ENCODE measurements at regions not wholly inside any gene's neighbourhood (a gene's known extent, or its start where the extent isn't known, plus 50 kb on each side); places are given as distances from the start of the nearest gene placed in this dataset.

DNA sequence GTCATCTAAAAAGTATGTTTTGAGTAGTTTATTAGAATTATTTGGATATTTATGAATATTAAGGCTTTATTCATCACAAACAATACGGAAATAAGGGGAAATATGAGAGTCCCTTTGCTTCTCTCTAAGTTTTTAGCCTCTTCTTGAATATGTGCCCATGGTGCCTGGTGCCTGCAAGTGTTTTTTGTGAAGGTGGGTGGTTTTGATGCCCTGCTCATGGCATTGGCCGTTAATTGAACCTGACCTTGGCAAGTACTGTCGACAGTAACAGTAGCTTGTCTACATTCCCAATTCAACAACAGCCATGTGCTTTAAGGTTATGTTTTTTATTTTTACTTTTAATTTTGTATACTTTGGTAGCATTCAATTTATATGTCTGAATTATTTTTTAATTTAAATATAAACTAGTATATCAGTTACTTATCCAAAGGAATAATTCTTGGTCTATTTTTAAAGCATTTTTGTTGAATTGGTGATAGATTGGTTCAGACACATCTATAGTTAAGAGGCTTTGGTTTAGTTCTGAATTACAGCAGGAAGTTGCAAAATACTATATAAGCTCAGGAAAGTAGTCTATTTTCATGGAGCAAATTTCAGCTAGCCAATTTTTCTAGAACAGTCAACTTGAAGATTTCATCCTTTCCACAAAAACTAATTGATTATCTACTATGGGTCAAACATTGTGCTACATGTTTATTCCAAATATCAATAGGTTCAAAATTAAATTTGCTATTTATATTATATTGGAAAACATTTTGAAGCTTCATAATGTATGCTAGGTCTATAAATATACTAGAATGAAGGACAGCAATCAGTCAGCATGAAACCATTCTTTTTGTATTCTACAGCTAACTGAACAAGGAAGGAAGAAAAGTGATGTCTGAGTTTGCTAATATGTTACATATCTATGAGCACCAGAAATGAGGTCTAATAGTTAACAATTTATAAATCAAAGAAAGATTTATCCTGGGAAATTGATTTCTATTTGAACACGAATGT lies 184.4 kb downstream of the MRPL39 start:
- no peak for DNase-seq

GRCh38 chr21:25421321-25422028 lies 185.8 kb downstream of the MRPL39 start:
- DNase-seq, result peak; percentile 56

DNA sequence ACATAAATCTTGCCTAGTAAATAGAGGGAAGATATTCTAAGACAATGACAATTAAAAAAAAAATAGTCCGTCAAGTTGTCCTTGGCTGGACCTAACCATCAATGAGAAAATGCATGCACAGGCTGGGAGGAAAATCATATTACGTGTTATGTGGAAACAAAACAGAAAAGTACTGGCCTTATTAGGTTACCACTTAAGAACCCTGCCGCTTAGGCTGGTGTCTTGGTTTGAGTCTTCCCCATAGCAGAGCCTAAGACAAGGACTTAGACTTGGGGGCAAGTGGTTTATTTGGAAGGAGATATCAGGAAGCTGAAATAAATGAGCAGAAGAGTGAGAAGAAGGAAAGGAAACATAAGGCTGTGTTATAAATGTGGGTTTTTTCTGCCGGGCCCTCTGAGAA lies 186.4 kb downstream of the MRPL39 start:
- no peak for DNase-seq

DNA sequence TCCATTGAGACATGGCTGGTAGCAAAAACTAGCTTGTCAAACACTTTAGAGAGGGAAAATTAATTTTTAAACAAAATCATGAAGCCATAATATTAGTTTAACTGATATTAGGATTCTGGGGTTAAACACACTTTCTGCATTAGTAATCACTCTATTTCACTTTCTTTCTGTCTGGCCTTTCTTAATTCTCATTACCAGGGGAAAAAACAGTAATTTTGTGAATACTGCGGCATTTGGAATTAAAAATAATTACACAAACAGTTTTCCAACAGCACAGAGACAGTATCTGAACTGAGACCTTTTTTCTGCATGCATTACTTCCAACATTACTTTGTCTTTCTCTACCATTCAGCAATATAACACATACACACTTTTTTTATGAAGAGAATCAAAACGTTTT lies 190.6 kb downstream of the MRPL39 start:
- no peak for DNase-seq

DNA sequence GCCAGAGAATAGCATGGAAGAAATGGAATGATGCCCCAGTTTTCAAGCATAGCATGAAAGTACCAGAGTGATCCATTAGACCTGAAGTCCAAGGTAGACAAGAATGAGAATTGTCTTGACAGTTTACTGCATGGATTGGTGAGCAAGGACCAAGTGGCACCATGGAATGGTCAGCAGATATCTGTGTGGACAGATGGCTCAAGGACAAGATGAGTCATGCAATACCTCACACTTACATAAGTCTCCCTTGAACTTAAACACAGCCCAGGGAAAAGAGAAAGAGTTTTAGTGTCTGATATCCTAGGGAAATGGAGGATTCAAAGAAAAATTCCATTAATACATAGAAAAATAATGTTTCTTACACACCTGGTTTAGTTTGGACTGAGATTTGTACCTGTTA lies 195.2 kb downstream of the MRPL39 start:
- DNase-seq, result no peak

- no peak for DNase-seq
Observed at GRCh38 chr21:25409978-25410377, 197.3 kb downstream of the MRPL39 start.

- DNase-seq, result no peak
Observed at GRCh38 chr21:25408666-25409065, 198.6 kb downstream of the MRPL39 start.

DNA sequence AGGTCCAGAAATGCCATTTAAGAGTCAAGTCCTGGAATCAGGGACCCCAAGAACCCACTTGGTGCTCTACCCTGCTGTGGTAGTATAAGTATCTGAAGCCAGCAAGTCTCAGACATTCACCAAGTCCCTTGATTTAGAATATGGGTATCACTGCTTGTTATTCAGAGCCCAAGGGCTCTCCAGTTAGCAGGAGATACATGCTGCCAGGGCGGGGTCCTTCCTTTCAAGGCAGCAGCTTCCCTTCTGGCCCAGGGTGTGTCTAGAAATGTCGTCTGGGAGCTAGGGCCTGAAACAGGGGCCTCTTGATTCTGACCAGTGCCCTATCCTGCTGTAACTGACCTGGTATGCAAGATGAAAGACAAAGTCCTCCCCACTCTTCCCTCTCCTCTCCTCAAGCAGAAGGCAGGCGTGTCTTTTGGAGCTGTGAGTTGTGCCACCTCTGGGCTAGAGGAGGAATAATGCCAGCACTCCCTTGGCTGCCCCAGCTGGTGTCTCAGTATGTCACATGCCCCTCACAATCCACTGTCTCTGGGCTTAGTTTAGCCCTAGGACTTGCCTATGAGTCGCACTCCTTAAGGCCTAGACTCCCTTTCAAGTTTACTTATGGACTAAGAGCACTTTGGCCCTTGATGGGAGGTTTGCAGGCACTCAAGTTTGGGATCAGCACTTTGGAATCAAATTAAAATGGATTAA lies 200.2 kb downstream of the MRPL39 start:
- DNase-seq, result peak; percentile 12

- DNase-seq, result no peak
Observed at GRCh38 chr21:25405984-25406383, 201.3 kb downstream of the MRPL39 start.

GRCh38 chr21:25402134-25402961 lies 204.9 kb downstream of the MRPL39 start:
- no peak for DNase-seq

DNA sequence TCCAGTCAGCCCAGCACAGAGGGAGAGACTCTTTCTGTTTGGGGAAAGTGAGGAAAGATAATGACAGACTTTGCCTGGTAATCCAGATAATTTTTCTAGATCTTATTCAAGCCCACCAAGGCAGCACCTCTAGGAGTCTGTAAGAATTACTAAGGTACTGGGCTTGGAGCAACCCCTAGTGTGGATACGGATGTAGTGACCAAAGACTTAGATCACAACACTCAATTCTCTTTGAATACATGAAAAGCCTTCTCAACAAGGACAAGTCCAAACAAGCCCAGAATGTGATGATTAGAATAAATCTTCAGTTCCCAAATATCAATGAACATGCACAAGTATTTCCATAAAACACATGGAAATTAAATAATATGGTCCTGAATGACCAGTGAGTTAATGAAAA lies 206.9 kb downstream of the MRPL39 start:
- no peak for DNase-seq

- no peak for DNase-seq
Observed at GRCh38 chr21:25398630-25399029, 208.7 kb downstream of the MRPL39 start.

DNA sequence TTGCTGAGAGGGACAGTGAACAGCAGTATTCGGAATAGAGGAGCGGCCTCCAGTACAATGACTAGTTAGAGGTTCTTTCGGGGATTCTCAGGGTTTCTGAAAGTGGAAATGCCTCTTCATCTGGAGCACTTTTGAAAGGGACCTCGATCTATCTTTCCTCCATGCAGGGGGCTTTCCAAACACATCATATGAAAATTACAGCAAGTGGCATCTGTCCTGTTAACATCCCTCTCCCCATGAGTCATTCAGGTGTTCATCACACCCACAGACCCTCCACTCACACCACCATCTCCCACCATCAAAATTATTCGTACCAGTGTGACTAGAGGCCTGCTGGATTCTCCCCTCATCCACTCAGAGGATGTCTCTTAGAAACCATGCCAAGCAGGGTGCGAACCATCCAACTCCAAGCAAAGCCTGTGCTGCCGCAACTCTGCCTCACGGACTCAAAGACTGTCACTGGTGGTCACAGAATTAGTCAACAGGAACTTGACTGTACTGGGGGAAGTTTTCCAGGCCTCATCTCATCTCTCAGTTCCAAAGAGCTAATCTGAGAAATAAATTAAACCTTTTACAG lies 211.1 kb downstream of the MRPL39 start:
- DNase-seq, result no peak

DNA sequence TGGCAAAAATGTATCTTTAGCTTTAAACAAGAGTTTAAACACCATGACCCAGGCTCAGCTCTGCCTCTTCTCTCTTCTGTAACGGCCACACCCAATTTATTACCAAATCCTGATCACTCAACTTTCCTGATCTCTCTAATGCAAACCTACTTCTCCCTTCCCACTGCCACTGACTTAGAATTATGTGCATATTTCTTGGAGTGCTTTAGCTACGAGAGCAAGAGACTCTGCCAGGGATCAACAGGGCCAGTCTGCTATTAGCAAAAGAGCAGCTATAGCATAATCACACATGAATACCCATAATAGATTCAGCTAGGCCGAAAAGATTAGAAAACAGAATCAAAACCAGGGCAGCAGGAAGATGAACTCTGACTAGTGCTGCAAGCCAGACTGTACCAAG lies 215.5 kb downstream of the MRPL39 start:
- no peak for DNase-seq

- DNase-seq, result no peak
Observed at GRCh38 chr21:25390701-25391100, 216.6 kb downstream of the MRPL39 start.

GRCh38 chr21:25387665-25388064 lies 219.6 kb downstream of the MRPL39 start:
- DNase-seq, result no peak

DNA sequence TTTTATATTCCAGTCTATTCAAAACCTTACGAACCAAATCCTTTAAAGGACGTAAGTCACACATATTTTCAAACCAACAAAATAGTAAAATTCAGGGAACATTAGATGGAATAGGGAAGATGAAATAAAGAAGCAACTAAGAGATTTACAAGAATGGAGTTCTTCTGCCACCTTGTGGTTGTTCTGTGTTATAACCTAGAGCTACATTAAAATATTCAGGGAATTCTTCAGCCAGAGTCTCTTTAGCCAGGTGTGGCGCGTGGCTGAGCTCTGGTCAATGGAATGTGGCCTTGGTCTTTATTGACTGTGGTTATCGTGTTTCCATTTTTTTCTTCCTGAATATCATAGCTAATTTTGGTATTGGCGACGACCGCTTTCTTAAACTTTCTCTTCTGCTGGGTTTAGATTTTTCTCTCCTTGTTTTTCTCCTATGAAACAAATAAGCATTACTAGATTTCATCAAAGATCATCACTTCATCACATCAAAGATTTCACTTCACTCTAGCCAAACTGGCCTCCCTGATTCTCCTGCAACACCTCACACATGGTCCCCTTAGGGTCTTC lies 221.3 kb downstream of the MRPL39 start:
- peak; percentile 63 for DNase-seq

- DNase-seq, result no peak
Observed at GRCh38 chr21:25385341-25385740, 221.9 kb downstream of the MRPL39 start.

DNA sequence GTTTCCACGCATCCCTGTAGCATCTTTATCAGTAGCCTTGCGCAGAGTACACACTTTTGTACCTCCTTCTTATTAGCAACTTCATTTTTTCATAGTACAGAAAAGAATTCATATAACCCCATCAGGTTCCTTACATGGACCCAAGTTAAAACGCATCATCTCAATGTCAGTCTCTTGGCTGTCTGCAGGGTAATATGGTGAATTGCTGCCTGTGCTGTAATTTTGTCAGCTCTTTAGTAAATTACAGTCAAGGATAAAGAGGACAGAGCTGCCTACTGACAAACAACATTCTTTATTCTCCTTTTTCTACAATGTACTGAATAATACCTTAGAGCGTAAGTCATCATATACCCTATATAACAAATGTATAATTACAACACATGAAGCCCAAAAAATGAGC lies 222.5 kb downstream of the MRPL39 start:
- DNase-seq, result no peak

DNA sequence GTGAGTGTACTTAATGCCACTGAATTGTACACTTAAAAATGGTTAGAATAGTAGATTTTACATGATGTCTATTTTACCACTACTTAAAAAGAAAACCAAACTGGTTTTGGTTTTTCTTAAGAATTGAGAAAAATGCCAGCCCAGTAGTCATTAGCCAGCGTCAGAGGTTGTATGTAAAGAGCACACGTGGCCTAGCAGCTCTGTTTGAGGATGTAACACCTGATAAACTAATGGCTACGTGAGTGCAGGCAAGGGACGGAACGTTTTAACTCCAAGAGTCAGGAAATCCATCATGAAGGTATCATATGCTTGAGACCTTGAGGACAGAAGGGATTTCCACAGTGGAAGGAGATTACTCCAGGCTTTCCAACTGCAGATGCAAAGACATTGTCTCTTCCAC lies 223.7 kb downstream of the MRPL39 start:
- DNase-seq, result no peak

DNA sequence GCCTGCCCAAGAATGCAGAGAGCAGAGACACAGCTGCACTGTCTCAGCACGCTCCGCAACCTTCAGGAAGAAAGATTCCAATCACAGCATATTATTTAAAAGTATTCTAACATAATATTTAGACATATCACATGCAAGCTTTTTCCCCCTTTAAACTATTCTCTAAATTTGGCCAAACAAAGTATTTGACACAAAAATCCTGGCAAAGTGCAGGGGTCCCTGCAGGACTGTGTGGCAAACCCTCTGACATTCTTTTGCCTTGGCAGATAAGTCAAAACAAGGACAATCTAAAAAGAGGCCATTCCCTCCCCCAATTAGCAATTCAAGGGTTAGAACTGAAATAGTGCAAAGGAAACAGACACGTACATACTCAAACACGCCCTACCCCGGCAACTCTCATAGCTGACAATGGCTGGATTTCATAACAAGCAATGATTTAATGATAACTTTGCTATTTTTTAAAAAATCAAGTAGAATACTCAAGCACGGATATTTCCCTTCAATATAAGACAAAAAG lies 225.3 kb downstream of the MRPL39 start:
- no peak for DNase-seq
